Thyroid gland (tissue), 4 donors: ENCODE measurements at regions not wholly inside any gene's neighbourhood (a gene's known extent, or its start where the extent isn't known, plus 50 kb on each side); places are given as distances from the start of the nearest gene placed in this dataset.

Source experiments
- DNase-seq, 2 donors: peaks; one replicate each; pipeline ENCODE4 v3.0.0-alpha.2; 2019
- H3K27ac ChIP-seq, 3 donors: fragments of 200-600 bp; sonication (generic); 1 replicate in 2 of 3; 2 replicates in 1 of 3; pipeline ENCODE4 v1.5.1; 2016 to 2019; ENCODE audit warnings: mild to moderate bottlenecking in 1 of 3, moderate library complexity in 1 of 3
- H3K27me3 ChIP-seq: fragments of 200-600 bp; sonication (generic); one replicate; pipeline ENCODE4 v1.5.1; 2019
- H3K36me3 ChIP-seq, 2 donors: fragments of 200-600 bp; sonication (generic); one replicate each; pipeline ENCODE4 v1.5.1; 2016 to 2019
- H3K4me1 ChIP-seq, 2 donors: fragments of 200-600 bp; sonication (generic); one replicate each; pipeline ENCODE4 v1.5.1; 2017 to 2019
- H3K4me3 ChIP-seq, 3 donors: fragments of 200-600 bp; sonication (generic); replicated peaks in 1 of 3; 1 replicate in 2 of 3; 2 replicates in 1 of 3; pipeline ENCODE4 v1.5.1; 2016; ENCODE audit warnings: mild to moderate bottlenecking in 1 of 3
- H3K9me3 ChIP-seq: fragments of 200-600 bp; sonication (generic); one replicate; pipeline ENCODE4 v1.5.1; 2017
- CTCF ChIP-seq, 6 experiments: fragments of 200-600 bp in 3 of 6; fragments of 450-650 bp in 3 of 6; sonication (generic) in 3 of 6; IDR thresholded peaks; one replicate each; pipeline ENCODE4 v1.5.1; 2016 to 2019; ENCODE audit warnings: antibody characterized with exemption in 6 of 6, mild to moderate bottlenecking in 2 of 6, inconsistent platforms in 1 of 6, moderate library complexity in 1 of 6
- POLR2A ChIP-seq, 2 donors: fragments of 450-650 bp; IDR thresholded peaks; one replicate each; pipeline ENCODE4 v1.6.1; 2017; ENCODE audit warnings: antibody characterized with exemption in 2 of 2, mild to moderate bottlenecking in 2 of 2, moderate library complexity in 1 of 2
- WGBS, 2 donors: methylation state at CpG; one replicate each; pipeline ENCODE4 v1.1.5; 2017; 5-methylcytosine and 5-hydroxymethylcytosine counted together
- intact Hi-C: fragments of 100-400 bp; cut with DNase I; formaldehyde crosslinking; loops from one replicate; pipeline ENCODE4 v1.15.1; 2023

GRCh38 chr11:116376054-116376453 is 396.7 kb downstream of the BUD13 start:
- H3K4me3 ChIP-seq = no peak overlapping the region
- H3K27ac ChIP-seq = no peak overlapping the region
- intact Hi-C loops = no loop called here
- no peak for TF ChIP-seq POLR2A (IDR thresholded peaks at IDR 0.05)
- no peak for TF ChIP-seq CTCF (IDR thresholded peaks at IDR 0.05)
- no peak for DNase-seq
- no peaks in the 10 kb centered on the region for H3K36me3 ChIP-seq
- H3K9me3 ChIP-seq = no peaks in the 10 kb centered on the region
- H3K27me3 ChIP-seq = no peaks in the 10 kb centered on the region
- no peaks in the 10 kb centered on the region for H3K4me1 ChIP-seq
- 95 to 100% methylated on average over 1 of the region's 1 CpG for WGBS, 2 donors

GRCh38 chr11:116375221-116375620 is 397.6 kb downstream of the BUD13 start:
- H3K27ac ChIP-seq = no peak overlapping the region
- TF ChIP-seq CTCF (IDR thresholded peaks at IDR 0.05) (no peak), POLR2A (IDR thresholded peaks at IDR 0.05) (no peak)
- intact Hi-C loops = no loop called here
- no peaks in the 10 kb centered on the region for H3K27me3 ChIP-seq
- H3K4me3 ChIP-seq = no peak overlapping the region
- no peaks in the 10 kb centered on the region for H3K4me1 ChIP-seq
- DNase-seq = no peak
- no peaks in the 10 kb centered on the region for H3K9me3 ChIP-seq
- H3K36me3 ChIP-seq = no peaks in the 10 kb centered on the region
- WGBS, 2 donors = 91 to 92% methylated on average over 1 of the region's 1 CpG

- intact Hi-C loops = no loop called here
- TF ChIP-seq POLR2A (IDR thresholded peaks at IDR 0.05) = no peak
- no peak for TF ChIP-seq CTCF (IDR thresholded peaks at IDR 0.05)
- DNase-seq = no peak
- Histone ChIP-seq H3K27ac (no peak overlapping the region), H3K27me3 (no peaks in the 10 kb centered on the region), H3K9me3 (no peaks in the 10 kb centered on the region), H3K36me3 (no peaks in the 10 kb centered on the region), H3K4me3 (no peak overlapping the region), H3K4me1 (no peaks in the 10 kb centered on the region)
- WGBS, 2 donors = 85 to 95% methylated on average over 1 of the region's 1 CpG
Measured at GRCh38 chr11:116374085-116374484, 398.7 kb downstream of the BUD13 start.

GRCh38 chr11:116373104-116373944 is 399.5 kb downstream of the BUD13 start:
- Histone ChIP-seq H3K27me3 (no peaks in the 10 kb centered on the region), H3K4me1 (no peaks in the 10 kb centered on the region)

More at GRCh38 chr11:116373104-116373944, 399.5 kb downstream of the BUD13 start:
- H3K27ac ChIP-seq = no peak overlapping the region
- WGBS, 2 donors = 62 to 67% methylated on average over 8 to 10 of the region's 10 CpGs
- intact Hi-C loops = no loop called here
- no peaks in the 10 kb centered on the region for H3K9me3 ChIP-seq
- no peaks in the 10 kb centered on the region for H3K36me3 ChIP-seq
- H3K4me3 ChIP-seq = no peak overlapping the region
- DNase-seq = no peak
- no peak for TF ChIP-seq CTCF (IDR thresholded peaks at IDR 0.05)
- TF ChIP-seq POLR2A (IDR thresholded peaks at IDR 0.05) = no peak
